ENCODE measurements at regions not wholly inside any gene's neighbourhood (a gene's known extent, or its start where the extent isn't known, plus 50 kb on each side); places are given as distances from the start of the nearest gene placed in this dataset.
"Not testable (repeated sequence)": the region's sequence is repeated elsewhere in the genome, so short reads cannot be mapped to it uniquely, and the experiment has no call there.

- TF ChIP-seq CTCF (conservative IDR thresholded peaks at IDR 0.05; ENCODE audit: low read depth, low read length) (no peak), EZH2 (IDR thresholded peaks at IDR 0.05; ENCODE audit: borderline replicate concordance, low read depth, low read length, poor library complexity, severe bottlenecking) (no peak)
- Histone ChIP-seq H3K4me1 (ENCODE audit: insufficient read depth, low read length, poor library complexity, severe bottlenecking) (no peaks in the 10 kb centered on the region), H3K36me3 (ENCODE audit: insufficient read depth, low read length, poor library complexity, severe bottlenecking) (no peaks in the 10 kb centered on the region), H3K9me3 (ENCODE audit: low read depth, low read length, poor library complexity, severe bottlenecking) (no peaks in the 10 kb centered on the region), H3K27me3 (replicated peaks; ENCODE audit: insufficient read depth, low read depth, low read length, poor library complexity) (no peaks in the 10 kb centered on the region), H3K27ac (ENCODE audit: low read depth, low read length, poor library complexity, severe bottlenecking) (no peak overlapping the region), H3K4me3 (ENCODE audit: low read depth, low read length, poor library complexity, severe bottlenecking) (no peak overlapping the region)
- CTCF ChIA-PET = no interaction called here
- POLR2A ChIA-PET (ENCODE audit: low non-redundant PET) = no interaction called here
- no peak for DNase-seq (ENCODE audit: low spot score)
- no TSS peak for BruUV-seq (replicated peaks)
- intact Hi-C loops (cut with micrococcal nuclease; ENCODE audit: unreplicated experiment) = no loop called here
Measured at GRCh38 chr13:74246487-74246886, 112.3 kb upstream of the KLF12 start.

DNA sequence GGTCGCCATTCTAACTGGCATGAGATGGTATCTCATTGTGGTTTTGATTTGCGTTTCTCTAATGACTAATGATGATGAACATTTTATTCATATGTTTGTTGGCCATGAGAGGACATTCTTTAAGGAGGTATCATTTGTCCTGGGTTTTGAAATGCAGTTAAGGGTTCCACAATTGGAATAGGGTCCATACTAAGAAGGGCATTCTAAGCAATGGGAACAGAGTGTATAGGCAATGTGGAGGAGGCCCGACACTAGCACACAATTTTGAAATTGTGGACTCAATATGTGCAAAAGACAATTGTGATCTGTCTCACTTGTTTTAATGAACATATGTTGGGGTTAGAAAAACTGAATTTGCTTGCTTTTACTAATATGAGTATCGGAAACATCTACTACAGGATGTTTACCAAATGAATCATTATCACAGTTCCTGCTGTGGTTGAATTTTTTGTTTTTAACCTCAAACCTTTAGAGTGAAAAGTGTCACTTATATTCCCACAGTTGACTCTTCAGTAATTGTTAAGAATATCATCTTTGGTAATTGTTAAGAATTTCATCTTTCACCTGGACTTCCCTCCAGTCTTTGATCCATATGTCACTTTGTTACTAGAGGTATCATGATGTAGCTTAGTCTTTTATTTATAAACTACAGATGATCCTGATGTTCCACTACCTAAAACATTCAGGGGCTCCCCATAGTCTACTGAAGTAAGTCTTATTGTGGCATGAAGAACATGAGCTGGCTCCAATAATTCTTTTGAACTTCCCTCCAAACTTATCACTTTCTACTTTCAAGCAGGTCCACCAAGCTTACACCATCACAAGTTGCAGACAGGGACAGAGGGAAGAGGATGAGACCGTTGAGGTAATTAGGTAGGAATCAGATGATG is 109.7 kb upstream of the KLF12 start:
- intact Hi-C loops (cut with micrococcal nuclease; ENCODE audit: unreplicated experiment) = no loop called here
- Histone ChIP-seq H3K4me1 (ENCODE audit: insufficient read depth, low read length, poor library complexity, severe bottlenecking) (no peaks in the 10 kb centered on the region), H3K27ac (ENCODE audit: low read depth, low read length, poor library complexity, severe bottlenecking) (no peak overlapping the region), H3K9me3 (ENCODE audit: low read depth, low read length, poor library complexity, severe bottlenecking) (no peaks in the 10 kb centered on the region), H3K27me3 (replicated peaks; ENCODE audit: insufficient read depth, low read depth, low read length, poor library complexity) (no peaks in the 10 kb centered on the region), H3K4me3 (ENCODE audit: low read depth, low read length, poor library complexity, severe bottlenecking) (no peak overlapping the region), H3K36me3 (ENCODE audit: insufficient read depth, low read length, poor library complexity, severe bottlenecking) (no peaks in the 10 kb centered on the region)
- DNase-seq (ENCODE audit: low spot score) = no peak
- CTCF ChIA-PET = no interaction called here
- POLR2A ChIA-PET (ENCODE audit: low non-redundant PET) = no interaction called here
- no peak for TF ChIP-seq CTCF (conservative IDR thresholded peaks at IDR 0.05; ENCODE audit: low read depth, low read length)
- TF ChIP-seq EZH2 (IDR thresholded peaks at IDR 0.05; ENCODE audit: borderline replicate concordance, low read depth, low read length, poor library complexity, severe bottlenecking) = no peak
- BruUV-seq (replicated peaks) = no TSS peak

GRCh38 chr13:74241343-74241742 is 107.1 kb upstream of the KLF12 start:
- H3K27me3 ChIP-seq (replicated peaks; ENCODE audit: insufficient read depth, low read depth, low read length, poor library complexity); intact Hi-C loops (cut with micrococcal nuclease; ENCODE audit: unreplicated experiment); POLR2A ChIA-PET (ENCODE audit: low non-redundant PET); H3K36me3 ChIP-seq (ENCODE audit: insufficient read depth, low read length, poor library complexity, severe bottlenecking); H3K9me3 ChIP-seq (ENCODE audit: low read depth, low read length, poor library complexity, severe bottlenecking); H3K4me3 ChIP-seq (ENCODE audit: low read depth, low read length, poor library complexity, severe bottlenecking); DNase-seq (ENCODE audit: low spot score); H3K4me1 ChIP-seq (ENCODE audit: insufficient read depth, low read length, poor library complexity, severe bottlenecking); CTCF ChIA-PET; BruUV-seq (replicated peaks); H3K27ac ChIP-seq (ENCODE audit: low read depth, low read length, poor library complexity, severe bottlenecking): not testable (repeated sequence)

DNA sequence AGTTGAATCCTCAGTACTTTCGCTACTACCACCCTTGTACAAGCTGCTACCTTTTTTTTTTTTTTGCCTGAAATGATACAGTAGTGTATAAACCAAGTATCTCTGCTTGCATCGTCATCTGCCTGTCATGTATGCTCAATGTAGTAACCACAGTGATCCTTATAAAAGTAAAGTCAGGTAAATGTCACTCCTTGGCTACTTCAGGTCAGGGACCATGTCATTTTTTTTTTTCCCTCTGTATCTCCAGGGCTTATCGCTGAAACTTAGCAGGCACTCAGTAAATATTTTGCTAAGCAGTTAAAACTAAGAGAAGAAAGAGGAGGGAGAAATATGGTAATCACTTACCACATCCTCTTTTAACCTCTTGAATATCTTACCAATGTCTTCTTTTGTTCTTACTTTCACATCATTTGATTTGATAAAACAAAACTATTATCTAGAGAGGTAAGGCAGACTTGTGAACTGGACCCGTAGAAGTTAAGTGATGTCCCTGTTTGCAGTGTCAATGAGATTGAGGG is 96.8 kb upstream of the KLF12 start:
- no peak overlapping the region for H3K4me3 ChIP-seq (ENCODE audit: low read depth, low read length, poor library complexity, severe bottlenecking)
- TF ChIP-seq CTCF (conservative IDR thresholded peaks at IDR 0.05; ENCODE audit: low read depth, low read length) (no peak), EZH2 (IDR thresholded peaks at IDR 0.05; ENCODE audit: borderline replicate concordance, low read depth, low read length, poor library complexity, severe bottlenecking) (no peak)
- DNase-seq (ENCODE audit: low spot score) = no peak
- no peaks in the 10 kb centered on the region for H3K4me1 ChIP-seq (ENCODE audit: insufficient read depth, low read length, poor library complexity, severe bottlenecking)
- ChIA-PET CTCF (no interaction called here), POLR2A (ENCODE audit: low non-redundant PET) (no interaction called here)
- H3K27ac ChIP-seq (ENCODE audit: low read depth, low read length, poor library complexity, severe bottlenecking) = no peak overlapping the region
- intact Hi-C loops (cut with micrococcal nuclease; ENCODE audit: unreplicated experiment) = no loop called here
- H3K9me3 ChIP-seq (ENCODE audit: low read depth, low read length, poor library complexity, severe bottlenecking) = no peaks in the 10 kb centered on the region
- H3K36me3 ChIP-seq (ENCODE audit: insufficient read depth, low read length, poor library complexity, severe bottlenecking) = no peaks in the 10 kb centered on the region
- no peaks in the 10 kb centered on the region for H3K27me3 ChIP-seq (replicated peaks; ENCODE audit: insufficient read depth, low read depth, low read length, poor library complexity)
- BruUV-seq (replicated peaks) = no TSS peak
